ENCODE measurements at regions not wholly inside any gene's neighbourhood (a gene's known extent, or its start where the extent isn't known, plus 50 kb on each side); places are given as distances from the start of the nearest gene placed in this dataset.

GRCh38 chr7:104956753-104957450 is 57.1 kb upstream of the KMT2E start:
- no peaks in the 10 kb centered on the region for H3K9me3 ChIP-seq (replicated peaks; ENCODE audit: control insufficient read depth, insufficient read depth, low read length)
- H3K4me1 ChIP-seq (ENCODE audit: control insufficient read depth, insufficient read depth, low read length) = peaks cover 17% of the 10 kb centered on the region
- peak; percentile 77 for DNase-seq (ENCODE audit: low read depth, low spot score)
- no peaks in the 10 kb centered on the region for H3K36me3 ChIP-seq (ENCODE audit: control insufficient read depth in 2 of 2, insufficient read depth in 2 of 2, low read length in 1 of 2)
- 12% methylated on average over 4 of the region's 4 CpGs for WGBS (ENCODE audit: insufficient coverage, insufficient replicate concordance, low lambda C conversion rate, missing lambda C conversion rate)
- no TSS peak for BruUV-seq (replicated peaks)
- H3K27me3 ChIP-seq (replicated peaks in 1 of 2; ENCODE audit: control insufficient read depth in 2 of 2, insufficient read depth in 2 of 2, low read length in 1 of 2) = no peaks in the 10 kb centered on the region
- H3K9ac ChIP-seq (ENCODE audit: control insufficient read depth, insufficient read depth, low read length) = no peak overlapping the region
- H3K27ac ChIP-seq (ENCODE audit: control insufficient read depth, insufficient read depth) = peak overlapping the region; percentile 58
- in situ Hi-C loops (cut with MboI) = no loop called here
- peak overlapping the region; percentile 42 for H2AFZ ChIP-seq (ENCODE audit: control insufficient read depth, low read depth, low read length)
- peak; percentile 94 for ATAC-seq
- H3K4me3 ChIP-seq = no peak overlapping the region
- H3K4me2 ChIP-seq (ENCODE audit: control insufficient read depth, insufficient read depth) = peak overlapping the region; percentile 36
- intact Hi-C loops (cut with micrococcal nuclease; ENCODE audit: unreplicated experiment) = loop anchor here (1.0 kb wide), 1 partner anchor 12 kb away; no protein-coding TSS in a partner anchor
- ChIA-PET SMC1A (ENCODE audit: uncharacterized antibody, unreplicated experiment) (interaction anchor here (0.7 to 5.3 kb wide), 15 partner anchors 8 to 64 kb away, joined by 3 to 58 read pairs (median 4); no protein-coding TSS in a partner anchor), RAD21 (ENCODE audit: unreplicated experiment) (interaction anchor here (0.8 to 4.5 kb wide), 8 partner anchors 10 to 30 kb away, joined by 3 to 34 read pairs (median 6); no protein-coding TSS in a partner anchor), POLR2A (interaction anchor here (0.6 to 4.5 kb wide), 7 partner anchors 9 to 62 kb away, joined by 3 to 55 read pairs (median 3); no protein-coding TSS in a partner anchor), CTCF (interaction anchor here (0.6 to 2.6 kb wide), 8 partner anchors 11 to 726 kb away, joined by 3 to 20 read pairs (median 4); no protein-coding TSS in a partner anchor)
- FAIRE-seq = no peak
- no peaks in the 10 kb centered on the region for H4K20me1 ChIP-seq (ENCODE audit: control insufficient read depth, insufficient read depth)
- H3K79me2 ChIP-seq (ENCODE audit: control insufficient read depth, insufficient read depth, low read length) = no peaks in the 10 kb centered on the region
- TF ChIP-seq ZSCAN29 (IDR thresholded peaks at IDR 0.05) (no peak), SIX5 (IDR thresholded peaks at IDR 0.05; ENCODE audit: low read depth, low read length, severe bottlenecking) (no peak), ZBTB40 (IDR thresholded peaks at IDR 0.05; ENCODE audit: borderline replicate concordance) (peak; percentile 87), MLLT1 (IDR thresholded peaks at IDR 0.05) (peak; percentile 17; the same call in 1 of the 2 replicates), ETV6 (conservative IDR thresholded peaks at IDR 0.05 in 1 of 2, IDR thresholded peaks at IDR 0.05 in 1 of 2; ENCODE audit: borderline replicate concordance in 1 of 2, low read depth in 1 of 2) (no peak), PAX8 (IDR thresholded peaks at IDR 0.05) (no peak), EP300 (IDR thresholded peaks at IDR 0.05; ENCODE audit: borderline replicate concordance in 1 of 2, control insufficient read depth in 1 of 2, low read depth in 2 of 2, low read length in 2 of 2) (peak; percentile 83 to 91), EED (IDR thresholded peaks at IDR 0.05; ENCODE audit: low read depth) (peak; percentile 77; the same call in 1 of the 2 replicates), FOXM1 (IDR thresholded peaks at IDR 0.05; ENCODE audit: low read depth, low read length) (peak; percentile 93), NFYB (IDR thresholded peaks at IDR 0.05; ENCODE audit: insufficient read depth, low read depth, low read length) (no peak), ATF3 (IDR thresholded peaks at IDR 0.05; ENCODE audit: borderline replicate concordance, extremely low read depth, low read depth, low read length) (no peak), REST (IDR thresholded peaks at IDR 0.05; ENCODE audit: low read depth, low read length) (no peak)
